Astrocyte (in vitro differentiated cells and primary cell): ENCODE measurements at regions not wholly inside any gene's neighbourhood (a gene's known extent, or its start where the extent isn't known, plus 50 kb on each side); places are given as distances from the start of the nearest gene placed in this dataset.

Experiments used
- CTCF ChIP-seq: IDR thresholded peaks from 2 replicates; pipeline ENCODE4 v1.5.1; 2011; ENCODE audit warnings: low read depth, mild to moderate bottlenecking, inconsistent platforms, low read length, moderate library complexity; ENCODE audit not compliant: insufficient read depth
- EZH2 ChIP-seq: IDR thresholded peaks from 2 replicates; pipeline ENCODE4 v1.6.1; 2012; ENCODE audit warnings: mild to moderate bottlenecking, low read length, inconsistent platforms; ENCODE audit not compliant: insufficient read depth

GRCh38 chr3:178439504-178439903 is 96.7 kb upstream of the KCNMB2 start:
- TF ChIP-seq CTCF: no peak
- TF ChIP-seq EZH2: no peak
